Suprapubic skin (tissue), 3 donors: ENCODE measurements at regions not wholly inside any gene's neighbourhood (a gene's known extent, or its start where the extent isn't known, plus 50 kb on each side); places are given as distances from the start of the nearest gene placed in this dataset.

ENCODE experiments used
- EP300 ChIP-seq: sonication (generic); formaldehyde crosslinking; IDR thresholded peaks from one replicate; pipeline ENCODE4 v1.6.1; 2017; ENCODE audit warnings: antibody characterized with exemption
- POLR2A ChIP-seq, 2 donors: fragments of 450-650 bp; IDR thresholded peaks; one replicate each; pipeline ENCODE4 v1.6.1; 2017; ENCODE audit warnings: antibody characterized with exemption in 2 of 2, mild to moderate bottlenecking in 2 of 2, moderate library complexity in 2 of 2
- TF ChIP-seq, protein P1 (sequence below), 2 donors: fragments of 200-600 bp in 1 of 2; fragments of 450-650 bp in 1 of 2; sonication (generic) in 1 of 2; IDR thresholded peaks; one replicate each; pipeline ENCODE4 v1.5.1; 2016 to 2019; ENCODE audit warnings: antibody characterized with exemption in 2 of 2, mild to moderate bottlenecking in 1 of 2, moderate library complexity in 1 of 2

DNA sequence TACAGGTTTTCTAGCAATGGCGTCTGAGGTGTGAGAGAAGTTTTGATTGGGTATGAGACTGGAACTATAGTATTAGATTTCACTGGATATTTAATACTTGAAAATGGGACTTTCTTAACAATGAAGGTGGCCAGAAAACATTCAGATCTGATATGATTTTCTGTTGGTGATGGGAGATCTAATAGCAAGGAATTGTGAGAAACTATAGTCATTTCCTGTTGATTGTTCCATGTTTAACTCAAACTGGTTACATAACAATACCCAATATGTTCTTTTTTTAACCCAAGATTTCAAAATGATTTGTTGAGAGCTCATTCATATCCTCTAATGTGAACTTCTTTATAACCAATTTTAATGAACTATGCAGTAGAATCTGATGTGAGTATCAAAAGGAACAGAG is 793.2 kb upstream of the RGMB start:
- TF ChIP-seq, protein P1, sequence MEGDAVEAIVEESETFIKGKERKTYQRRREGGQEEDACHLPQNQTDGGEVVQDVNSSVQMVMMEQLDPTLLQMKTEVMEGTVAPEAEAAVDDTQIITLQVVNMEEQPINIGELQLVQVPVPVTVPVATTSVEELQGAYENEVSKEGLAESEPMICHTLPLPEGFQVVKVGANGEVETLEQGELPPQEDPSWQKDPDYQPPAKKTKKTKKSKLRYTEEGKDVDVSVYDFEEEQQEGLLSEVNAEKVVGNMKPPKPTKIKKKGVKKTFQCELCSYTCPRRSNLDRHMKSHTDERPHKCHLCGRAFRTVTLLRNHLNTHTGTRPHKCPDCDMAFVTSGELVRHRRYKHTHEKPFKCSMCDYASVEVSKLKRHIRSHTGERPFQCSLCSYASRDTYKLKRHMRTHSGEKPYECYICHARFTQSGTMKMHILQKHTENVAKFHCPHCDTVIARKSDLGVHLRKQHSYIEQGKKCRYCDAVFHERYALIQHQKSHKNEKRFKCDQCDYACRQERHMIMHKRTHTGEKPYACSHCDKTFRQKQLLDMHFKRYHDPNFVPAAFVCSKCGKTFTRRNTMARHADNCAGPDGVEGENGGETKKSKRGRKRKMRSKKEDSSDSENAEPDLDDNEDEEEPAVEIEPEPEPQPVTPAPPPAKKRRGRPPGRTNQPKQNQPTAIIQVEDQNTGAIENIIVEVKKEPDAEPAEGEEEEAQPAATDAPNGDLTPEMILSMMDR (IDR thresholded peaks at IDR 0.05) = no peak
- TF ChIP-seq EP300 (no peak), POLR2A (IDR thresholded peaks at IDR 0.05) (no peak)
